Uterus (tissue), 3 donors: ENCODE measurements at regions not wholly inside any gene's neighbourhood (a gene's known extent, or its start where the extent isn't known, plus 50 kb on each side); places are given as distances from the start of the nearest gene placed in this dataset.
"Not testable (repeated sequence)": the region's sequence is repeated elsewhere in the genome, so short reads cannot be mapped to it uniquely, and the experiment has no call there.

Source experiments
- DNase-seq, 2 donors: peaks; one replicate each; pipeline ENCODE4 v3.0.0-alpha.2; 2019 to 2020
- H3K27ac ChIP-seq, 2 donors: fragments of 200-600 bp; sonication (generic); 1 replicate in 1 of 2; 2 replicates in 1 of 2; pipeline ENCODE4 v1.5.1; 2016 to 2018
- H3K27me3 ChIP-seq, 2 donors: fragments of 200-600 bp; sonication (generic); one replicate each; pipeline ENCODE4 v1.5.1; 2018 to 2019; ENCODE audit warnings: control low read depth in 1 of 2
- H3K36me3 ChIP-seq, 2 donors: fragments of 200-600 bp; sonication (generic); one replicate each; pipeline ENCODE4 v1.5.1; 2019; ENCODE audit warnings: control low read depth in 1 of 2
- H3K4me1 ChIP-seq, 2 donors: fragments of 200-600 bp; sonication (generic); one replicate each; pipeline ENCODE4 v1.5.1; 2018 to 2019; ENCODE audit warnings: control low read depth in 1 of 2
- H3K4me3 ChIP-seq, 2 donors: fragments of 200-600 bp; sonication (generic); 1 replicate in 1 of 2; 2 replicates in 1 of 2; pipeline ENCODE4 v1.5.1; 2018 to 2019; ENCODE audit warnings: mild to moderate bottlenecking in 1 of 2
- H3K9me3 ChIP-seq, 2 donors: fragments of 200-600 bp; sonication (generic); one replicate each; pipeline ENCODE4 v1.5.1; 2019; ENCODE audit warnings: control low read depth in 1 of 2
- POLR2A ChIP-seq, 2 donors: fragments of 450-650 bp; IDR thresholded peaks; one replicate each; pipeline ENCODE4 v1.6.1; 2016; ENCODE audit warnings: antibody characterized with exemption in 2 of 2, mild to moderate bottlenecking in 1 of 2, moderate library complexity in 1 of 2
- intact Hi-C: fragments of 100-400 bp; cut with DNase I; formaldehyde crosslinking; loops from one replicate; pipeline ENCODE4 v1.15.1; 2023; ENCODE audit warnings: low total_unique reads
- donor health status: DM: yes; HTN: yes; CAD: no.

- H3K36me3 ChIP-seq, DNase-seq, H3K4me1 ChIP-seq, H3K27ac ChIP-seq, H3K9me3 ChIP-seq, H3K4me3 ChIP-seq, intact Hi-C loops, H3K27me3 ChIP-seq: not testable (repeated sequence)
These were observed 53.3 kb upstream of the LRPAP1 start for GRCh38 chr4:3585567-3585966.

- H3K9me3 ChIP-seq, result no peaks in the 10 kb centered on the region
- no peaks in the 10 kb centered on the region for H3K4me1 ChIP-seq
- TF ChIP-seq POLR2A (IDR thresholded peaks at IDR 0.05), result no peak
- no peaks in the 10 kb centered on the region for H3K27me3 ChIP-seq
- no peak for DNase-seq
- H3K27ac ChIP-seq, result no peak overlapping the region
- intact Hi-C loops, result no loop called here
- H3K36me3 ChIP-seq, result no peaks in the 10 kb centered on the region
- no peak overlapping the region for H3K4me3 ChIP-seq
These were observed 49.9 kb upstream of the LRPAP1 start for GRCh38 chr4:3582091-3582475.
